Endothelial cell of umbilical vein (primary cell): ENCODE measurements at regions not wholly inside any gene's neighbourhood (a gene's known extent, or its start where the extent isn't known, plus 50 kb on each side); places are given as distances from the start of the nearest gene placed in this dataset.

Experiments used
- BruUV-seq: library from RNA; stranded (reverse); fragments of 400-500 nt; replicated peaks from 2 replicates; lab custom pipeline; 2021; lab: Mats Ljungman, UMichigan
- CTCF ChIA-PET: fragments of 300-600, 350-600 bp; sonication (Branson Sonifier 250); formaldehyde crosslinking; loops from one replicate; lab custom pipeline; 2021; ENCODE audit warnings: antibody characterized with exemption, inconsistent platforms; lab: Charles Lee
- POLR2A ChIA-PET: fragments of 300-600, 350-600 bp; sonication (Branson Sonifier 250); formaldehyde crosslinking; loops from one replicate; lab custom pipeline; 2021; ENCODE audit warnings: antibody characterized with exemption, inconsistent platforms; lab: Charles Lee
- DNase-seq: peaks from one replicate; pipeline ENCODE4 v3.0.0-alpha.2; 2011; ENCODE audit warnings: low read depth, low spot score
- FAIRE-seq: peaks from 2 replicates; lab custom pipeline; 2011; peaks lifted over from hg19 to GRCh38; lab: Jason Lieb, UNC
- H2AFZ ChIP-seq: 2 replicates; pipeline ENCODE4 v1.6.0; 2012; ENCODE audit warnings: low read depth, low read length, control low read depth, inconsistent platforms
- H3K27ac ChIP-seq: 2 replicates; pipeline ENCODE4 v1.5.1; 2011; ENCODE audit warnings: low read depth, mild to moderate bottlenecking, control low read depth, low read length, moderate library complexity; ENCODE audit not compliant: insufficient read depth
- H3K27me3 ChIP-seq, 2 experiments: 2 replicates each; pipeline versions ENCODE4 v1.6.0 to v1.6.1; 2011; ENCODE audit warnings: low read length in 2 of 2, mixed read lengths in 1 of 2; ENCODE audit not compliant: control insufficient read depth in 2 of 2, insufficient read depth in 2 of 2
- H3K36me3 ChIP-seq, 2 experiments: 2 replicates in 1 of 2; 3 replicates in 1 of 2; pipeline ENCODE4 v1.5.1; 2011; ENCODE audit warnings: low read length in 2 of 2, mild to moderate bottlenecking in 1 of 2, moderate library complexity in 1 of 2; ENCODE audit not compliant: control insufficient read depth in 2 of 2, insufficient read depth in 2 of 2; ENCODE audit errors: extremely low read depth in 1 of 2
- H3K4me1 ChIP-seq: 3 replicates; pipeline ENCODE4 v1.5.1; 2011; ENCODE audit warnings: mild to moderate bottlenecking, low read length; ENCODE audit not compliant: control insufficient read depth, insufficient read depth; ENCODE audit errors: extremely low read depth
- H3K4me2 ChIP-seq: 2 replicates; pipeline ENCODE4 v1.6.1; 2011; ENCODE audit warnings: low read length, control low read depth, mixed read lengths; ENCODE audit not compliant: insufficient read depth
- H3K4me3 ChIP-seq, 3 experiments: fragments of 200-600 bp in 1 of 3; sonication (generic), shearing (Covaris generic) in 1 of 3; replicated peaks in 1 of 3; 2 replicates each; pipeline ENCODE4 v1.5.1; 2011 to 2016; ENCODE audit warnings: control low read depth in 3 of 3, low read length in 3 of 3, mild to moderate bottlenecking in 2 of 3, inconsistent platforms in 1 of 3, low read depth in 1 of 3, moderate library complexity in 1 of 3; ENCODE audit not compliant: insufficient read depth in 1 of 3
- H3K79me2 ChIP-seq: 2 replicates; pipeline ENCODE4 v1.6.0; 2012; ENCODE audit warnings: low read length, inconsistent platforms; ENCODE audit not compliant: control insufficient read depth, insufficient read depth
- H3K9ac ChIP-seq: replicated peaks from 2 replicates; pipeline ENCODE3; 2011; ENCODE audit warnings: low read length, control low read depth; ENCODE audit not compliant: insufficient read depth; ENCODE audit errors: extremely low read depth
- H3K9me1 ChIP-seq: replicated peaks from 3 replicates; pipeline ENCODE4 v1.6.0; 2011; ENCODE audit warnings: mild to moderate bottlenecking, low read length; ENCODE audit not compliant: control insufficient read depth, insufficient read depth; ENCODE audit errors: extremely low read depth
- H3K9me3 ChIP-seq: replicated peaks from 2 replicates; pipeline ENCODE4 v1.5.1; 2012; ENCODE audit warnings: low read length, inconsistent platforms; ENCODE audit not compliant: control insufficient read depth, insufficient read depth
- H4K20me1 ChIP-seq: replicated peaks from 2 replicates; pipeline ENCODE3; 2011; ENCODE audit warnings: mild to moderate bottlenecking, low read length; ENCODE audit not compliant: control insufficient read depth, insufficient read depth; ENCODE audit errors: extremely low read depth
- CTCF ChIP-seq, 2 donors: IDR thresholded peaks; 1 replicate in 1 of 2; 2 replicates in 1 of 2; pipeline ENCODE4 v1.5.1; 2011; ENCODE audit warnings: low read length in 2 of 2, mild to moderate bottlenecking in 2 of 2, moderate library complexity in 2 of 2, control low read depth in 1 of 2, inconsistent platforms in 1 of 2, low read depth in 1 of 2; ENCODE audit not compliant: insufficient read depth in 1 of 2; ENCODE audit errors: extremely low read depth in 1 of 2
- EZH2 ChIP-seq: IDR thresholded peaks from 2 replicates; pipeline ENCODE4 v1.6.1; 2012; ENCODE audit warnings: borderline replicate concordance, low read depth, mild to moderate bottlenecking, moderate library complexity, low read length, inconsistent platforms; ENCODE audit not compliant: severe bottlenecking
- FOS ChIP-seq: IDR thresholded peaks from 2 replicates; pipeline ENCODE4 v1.6.1; 2011; ENCODE audit warnings: mild to moderate bottlenecking, low read length, moderate library complexity, borderline replicate concordance; ENCODE audit not compliant: insufficient read depth
- GATA2 ChIP-seq: IDR thresholded peaks from 2 replicates; pipeline ENCODE4 v1.7.0; 2011; ENCODE audit warnings: low read depth, mild to moderate bottlenecking, moderate library complexity, mixed read lengths, low read length; ENCODE audit not compliant: insufficient read length, insufficient read depth
- JUN ChIP-seq: IDR thresholded peaks from 2 replicates; pipeline ENCODE4 v1.6.1; 2011; ENCODE audit warnings: borderline replicate concordance, low read depth; ENCODE audit not compliant: insufficient read length, insufficient read depth
- MAX ChIP-seq: IDR thresholded peaks from 2 replicates; pipeline ENCODE4 v1.6.1; 2011; ENCODE audit not compliant: insufficient read depth, insufficient read length
- MYC ChIP-seq: IDR thresholded peaks from one replicate; pipeline ENCODE4 v1.6.1; 2011; ENCODE audit warnings: mild to moderate bottlenecking, low read depth, low read length
- POLR2A ChIP-seq: IDR thresholded peaks from 2 replicates; pipeline ENCODE4 v1.6.1; 2012; ENCODE audit warnings: low read depth, mild to moderate bottlenecking, control low read depth, low read length
- POLR2AphosphoS5 ChIP-seq: IDR thresholded peaks from 2 replicates; pipeline ENCODE4 v1.6.1; 2012; ENCODE audit warnings: low read depth, mild to moderate bottlenecking, control low read depth, low read length, moderate library complexity; ENCODE audit not compliant: insufficient read depth
- dilution Hi-C: fragments of 300-500 bp; cut with MboI; formaldehyde crosslinking; loops from one replicate; pipeline ENCODE4 v1.15.0; 2019; ENCODE audit warnings: low sequenced_read_pairs; ENCODE audit not compliant: extremely low pct_ligation_motif_present
- intact Hi-C: fragments of 100-400 bp; cut with micrococcal nuclease; formaldehyde crosslinking; loops from one replicate; pipeline ENCODE4 v1.10.0; 2022

GRCh38 chr1:234997896-234998741 is 130.5 kb downstream of the TOMM20 start:
- Histone ChIP-seq H3K9ac (peak overlapping the region; percentile 89), H3K27me3 (no peaks in the 10 kb centered on the region), H3K9me1 (no peaks in the 10 kb centered on the region), H3K36me3 (no peaks in the 10 kb centered on the region), H3K9me3 (no peaks in the 10 kb centered on the region), H3K4me3 (no peak overlapping the region), H3K4me1 (peaks cover 28% of the 10 kb centered on the region), H3K4me2 (peak overlapping the region; percentile 39), H3K27ac (peak overlapping the region; percentile 95), H4K20me1 (no peaks in the 10 kb centered on the region), H2AFZ (no peak overlapping the region), H3K79me2 (no peaks in the 10 kb centered on the region)
- BruUV-seq, result TSS peak; percentile 91
- no peak for TF ChIP-seq CTCF (IDR thresholded peaks at IDR 0.05; ENCODE audit: extremely low read depth in 1 of 2, insufficient read depth in 1 of 2, low read depth in 1 of 2, low read length in 2 of 2)
- peak; percentile 21 for TF ChIP-seq POLR2AphosphoS5
- no peak for TF ChIP-seq EZH2
- TF ChIP-seq MAX, result no peak
- TF ChIP-seq POLR2A, result no peak
- TF ChIP-seq MYC, result no peak
- no peak for TF ChIP-seq GATA2
- TF ChIP-seq JUN, result peak; percentile 64
- peak; percentile 39 for TF ChIP-seq FOS
- DNase-seq, result peak; percentile 80
- no peak for FAIRE-seq
- ChIA-PET CTCF (interaction anchor here (1.0 to 2.3 kb wide), 11 partner anchors 11 to 399 kb away, joined by 3 to 11 read pairs (median 3); no protein-coding TSS in a partner anchor), POLR2A (interaction anchor here (0.5 to 1.4 kb wide), 4 partner anchors 11 to 254 kb away, joined by 3 read pairs; no protein-coding TSS in a partner anchor)
- dilution Hi-C loops (loop anchor here (25.0 kb wide), 1 partner anchor 386 kb away; the partner anchor contains the start of gene IRF2BP2), intact Hi-C loops (loop anchor here (1.0 to 2.0 kb wide), 14 partner anchors 10 to 499 kb away; no protein-coding TSS in a partner anchor)
